ENCODE measurements at regions not wholly inside any gene's neighbourhood (a gene's known extent, or its start where the extent isn't known, plus 50 kb on each side); places are given as distances from the start of the nearest gene placed in this dataset.
A peak's percentile ranks its signal among the peaks of the same experiment; 100 is the strongest.
"Not testable (repeated sequence)": the region's sequence is repeated elsewhere in the genome, so short reads cannot be mapped to it uniquely, and the experiment has no call there.

- no peak for FAIRE-seq
Observed at GRCh38 chr2:16813593-16813992, 148.0 kb upstream of the CYRIA start.

GRCh38 chr2:16798472-16798871 is 132.8 kb upstream of the CYRIA start:
- FAIRE-seq (no peak), DNase-seq (ENCODE audit: extremely low spot score, insufficient read length, low read depth) (no peak)

More at GRCh38 chr2:16813593-16813992, 148.0 kb upstream of the CYRIA start:
- DNase-seq (ENCODE audit: extremely low spot score, insufficient read length, low read depth), result no peak

- no peak for FAIRE-seq
- DNase-seq (ENCODE audit: extremely low spot score, insufficient read length, low read depth), result no peak
Observed at GRCh38 chr2:16791496-16791895, 125.9 kb upstream of the CYRIA start.

GRCh38 chr2:16785149-16785548 is 119.5 kb upstream of the CYRIA start:
- no peak for FAIRE-seq
- no peak for DNase-seq (ENCODE audit: extremely low spot score, insufficient read length, low read depth)

GRCh38 chr2:16784652-16785051 is 119.0 kb upstream of the CYRIA start:
- DNase-seq (ENCODE audit: extremely low spot score, insufficient read length, low read depth) (no peak), FAIRE-seq (no peak)

- FAIRE-seq, result no peak
- no peak for DNase-seq (ENCODE audit: extremely low spot score, insufficient read length, low read depth)
Observed at GRCh38 chr2:16777123-16777870, 111.7 kb upstream of the CYRIA start.

GRCh38 chr2:16775899-16776231 is 110.2 kb upstream of the CYRIA start:
- FAIRE-seq (no peak), DNase-seq (ENCODE audit: extremely low spot score, insufficient read length, low read depth) (no peak)

GRCh38 chr2:16774980-16775898 is 109.6 kb upstream of the CYRIA start:
- no peak for FAIRE-seq
- DNase-seq (ENCODE audit: extremely low spot score, insufficient read length, low read depth), result no peak

- no peak for FAIRE-seq
- no peak for DNase-seq (ENCODE audit: extremely low spot score, insufficient read length, low read depth)
Observed at GRCh38 chr2:16774091-16774490, 108.5 kb upstream of the CYRIA start.

- no peak for DNase-seq (ENCODE audit: extremely low spot score, insufficient read length, low read depth)
- peak; percentile 55 for FAIRE-seq
Observed at GRCh38 chr2:16773080-16773713, 107.6 kb upstream of the CYRIA start.

GRCh38 chr2:16767789-16768476 is 102.3 kb upstream of the CYRIA start:
- DNase-seq (ENCODE audit: extremely low spot score, insufficient read length, low read depth) (no peak), FAIRE-seq (no peak)

GRCh38 chr2:16765356-16765755 is 99.7 kb upstream of the CYRIA start:
- DNase-seq (ENCODE audit: extremely low spot score, insufficient read length, low read depth), result no peak
- no peak for FAIRE-seq

GRCh38 chr2:16764487-16764886 is 98.9 kb upstream of the CYRIA start:
- no peak for DNase-seq (ENCODE audit: extremely low spot score, insufficient read length, low read depth)
- no peak for FAIRE-seq

GRCh38 chr2:16763493-16763899 is 97.9 kb upstream of the CYRIA start:
- FAIRE-seq, result no peak
- DNase-seq (ENCODE audit: extremely low spot score, insufficient read length, low read depth), result no peak

GRCh38 chr2:16763056-16763455 is 97.4 kb upstream of the CYRIA start:
- FAIRE-seq (no peak), DNase-seq (ENCODE audit: extremely low spot score, insufficient read length, low read depth) (no peak)

GRCh38 chr2:16760426-16760825 is 94.8 kb upstream of the CYRIA start:
- DNase-seq (ENCODE audit: extremely low spot score, insufficient read length, low read depth), result no peak

GRCh38 chr2:16756831-16757644 is 91.4 kb upstream of the CYRIA start:
- FAIRE-seq (peak; percentile 92), DNase-seq (ENCODE audit: extremely low spot score, insufficient read length, low read depth) (peak; percentile 44)

More at GRCh38 chr2:16760426-16760825, 94.8 kb upstream of the CYRIA start:
- no peak for FAIRE-seq

- FAIRE-seq (no peak), DNase-seq (ENCODE audit: extremely low spot score, insufficient read length, low read depth) (no peak)
Observed at GRCh38 chr2:16755442-16755841, 89.8 kb upstream of the CYRIA start.

- not testable (repeated sequence) for DNase-seq (ENCODE audit: extremely low spot score, insufficient read length, low read depth); FAIRE-seq
Observed at GRCh38 chr2:16753025-16753424, 87.4 kb upstream of the CYRIA start.

- not testable (repeated sequence) for DNase-seq (ENCODE audit: extremely low spot score, insufficient read length, low read depth); FAIRE-seq
Observed at GRCh38 chr2:16750925-16751214, 85.2 kb upstream of the CYRIA start.
